ENCODE measurements at regions not wholly inside any gene's neighbourhood (a gene's known extent, or its start where the extent isn't known, plus 50 kb on each side); places are given as distances from the start of the nearest gene placed in this dataset.

DNA sequence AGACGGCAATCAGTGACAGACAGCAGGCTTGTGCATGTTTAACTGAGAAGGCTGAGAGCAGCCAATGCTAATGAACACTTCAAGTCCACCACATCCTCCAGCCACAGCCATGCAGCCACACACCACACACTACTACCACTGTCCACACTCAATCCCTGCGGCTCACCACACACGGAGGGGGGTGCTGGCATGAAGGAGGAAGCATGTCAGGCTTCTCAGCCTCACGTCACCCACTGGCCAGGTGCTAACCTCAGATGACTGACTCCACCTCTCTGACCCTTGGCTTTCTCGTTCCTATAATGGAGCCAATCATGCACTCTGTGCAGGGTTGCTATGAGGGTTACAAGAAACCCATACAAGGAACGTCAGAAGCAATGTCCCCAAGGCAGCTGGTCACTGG lies 165.4 kb upstream of the RNF32 start:
- DNase-seq: no peak

DNA sequence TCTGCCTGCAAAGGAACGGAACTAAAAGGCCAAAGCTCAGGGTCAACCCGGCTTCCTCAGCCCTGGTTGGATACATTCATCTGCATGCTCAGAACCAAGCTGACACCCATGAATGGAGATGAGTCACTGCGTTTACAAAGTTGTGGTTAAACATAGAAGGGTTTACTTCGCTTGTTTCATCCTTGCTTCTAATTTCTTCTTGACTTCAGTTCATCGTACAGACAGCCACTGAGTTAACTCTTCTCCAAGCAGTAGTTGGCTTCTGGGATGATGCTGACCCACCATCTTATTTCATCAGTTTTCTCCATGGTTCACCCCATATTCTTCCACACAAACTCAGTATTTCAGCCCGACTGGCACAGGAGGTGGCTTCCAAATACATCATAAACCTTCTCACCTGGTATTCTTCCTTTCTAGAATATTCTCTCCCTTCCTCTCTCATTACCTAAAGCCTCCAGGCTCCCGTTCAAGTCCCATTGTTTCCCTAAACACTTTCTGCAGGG lies 166.3 kb upstream of the RNF32 start:
- DNase-seq: no peak

DNA sequence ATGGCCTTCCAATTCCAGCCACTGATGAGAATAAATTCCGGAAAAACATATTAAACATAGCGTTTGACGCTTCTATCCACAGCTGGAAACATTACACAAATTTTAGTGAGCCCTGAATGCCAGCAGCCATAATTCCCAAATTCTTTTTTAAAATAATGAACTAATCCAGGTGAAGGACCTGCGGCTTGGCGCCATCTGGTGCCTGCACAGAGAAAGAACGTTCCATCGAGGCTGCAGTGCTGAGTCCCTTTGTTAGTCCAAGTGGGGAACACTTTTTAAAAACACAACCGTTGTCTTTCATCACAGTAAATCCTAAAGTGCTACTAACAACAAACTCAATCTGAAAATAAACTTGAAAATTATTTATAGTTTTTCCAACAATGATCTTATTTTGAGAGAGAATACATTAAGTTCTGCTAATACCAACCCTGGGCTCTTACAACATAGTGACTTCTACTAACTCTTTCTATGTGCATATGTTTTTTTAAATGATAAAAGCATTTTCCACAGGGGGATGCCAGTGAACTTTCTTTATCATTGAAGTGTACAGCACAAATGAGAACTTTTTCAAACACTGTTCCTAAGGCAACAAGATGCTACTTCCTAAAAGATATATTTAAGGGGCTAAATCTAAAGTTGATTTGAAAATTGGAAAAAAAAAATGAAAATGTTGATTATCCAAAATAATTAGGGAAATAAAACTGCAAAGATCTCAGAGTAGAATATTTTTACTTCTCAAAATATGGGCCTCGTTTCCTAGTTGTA lies 166.9 kb upstream of the RNF32 start:
- peak; percentile 43 to 69 for DNase-seq

DNA sequence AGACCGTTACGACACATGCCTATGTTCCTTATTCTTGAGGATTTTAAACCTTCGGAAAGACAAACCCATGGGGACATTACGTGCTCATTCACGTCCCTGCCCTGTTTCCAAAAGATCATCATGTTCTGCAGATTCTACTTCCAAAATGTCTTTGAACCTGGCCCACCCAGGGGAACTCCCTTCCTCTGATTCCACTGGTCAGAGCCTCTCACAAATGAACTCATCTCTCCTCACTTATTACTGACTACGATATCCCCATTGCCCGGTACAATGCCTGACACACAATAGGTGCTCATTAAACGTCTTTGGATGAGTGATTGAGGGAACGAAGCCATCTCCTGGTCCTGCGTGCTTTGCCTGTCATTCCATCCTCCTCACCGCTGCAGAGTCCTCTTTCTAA lies 168.3 kb upstream of the RNF32 start:
- DNase-seq: no peak

DNA sequence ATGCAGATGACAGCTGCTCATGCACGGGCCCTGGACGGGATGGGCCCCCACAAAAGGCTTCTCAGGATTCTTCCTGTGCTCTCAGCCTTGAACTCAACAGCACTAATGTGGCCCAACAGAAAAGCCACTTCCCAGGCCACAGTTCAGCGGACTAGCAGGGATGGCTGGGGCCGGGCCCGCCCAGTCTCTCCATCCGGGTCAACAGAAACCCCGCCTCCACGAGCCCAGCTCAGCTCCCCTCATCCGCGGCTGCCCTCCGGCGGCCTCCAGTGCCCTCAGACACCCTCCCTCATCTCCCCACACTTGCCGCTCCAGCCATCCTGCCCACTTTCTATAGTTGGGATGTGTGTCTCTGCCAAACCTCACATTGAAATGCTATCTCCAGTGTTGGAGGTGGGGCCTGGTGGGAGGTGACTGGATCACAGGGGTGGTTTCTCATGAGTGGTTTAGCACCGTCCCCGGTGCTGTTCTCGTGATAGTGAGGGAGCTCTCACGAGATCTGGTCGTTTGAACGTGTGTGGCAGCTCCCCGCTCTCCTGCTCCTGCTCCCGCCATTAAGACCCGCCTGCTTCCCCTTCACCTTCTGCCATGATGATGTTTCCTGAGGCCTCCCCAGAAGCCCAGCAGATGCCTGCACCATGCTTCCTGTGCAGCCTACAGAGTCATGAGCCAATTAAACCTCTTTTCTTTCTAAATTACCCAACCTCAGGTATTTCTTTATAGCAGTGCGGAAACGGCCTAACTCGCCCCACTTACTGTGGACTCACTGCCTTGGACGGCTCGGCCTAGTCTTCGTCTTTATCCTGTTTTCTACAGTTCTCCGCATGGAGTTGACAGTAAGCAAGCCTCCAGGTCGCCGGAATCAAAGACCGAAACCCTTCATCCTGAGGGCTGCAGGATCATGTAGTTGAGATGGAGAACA lies 169.9 kb upstream of the RNF32 start:
- no peak for DNase-seq

DNA sequence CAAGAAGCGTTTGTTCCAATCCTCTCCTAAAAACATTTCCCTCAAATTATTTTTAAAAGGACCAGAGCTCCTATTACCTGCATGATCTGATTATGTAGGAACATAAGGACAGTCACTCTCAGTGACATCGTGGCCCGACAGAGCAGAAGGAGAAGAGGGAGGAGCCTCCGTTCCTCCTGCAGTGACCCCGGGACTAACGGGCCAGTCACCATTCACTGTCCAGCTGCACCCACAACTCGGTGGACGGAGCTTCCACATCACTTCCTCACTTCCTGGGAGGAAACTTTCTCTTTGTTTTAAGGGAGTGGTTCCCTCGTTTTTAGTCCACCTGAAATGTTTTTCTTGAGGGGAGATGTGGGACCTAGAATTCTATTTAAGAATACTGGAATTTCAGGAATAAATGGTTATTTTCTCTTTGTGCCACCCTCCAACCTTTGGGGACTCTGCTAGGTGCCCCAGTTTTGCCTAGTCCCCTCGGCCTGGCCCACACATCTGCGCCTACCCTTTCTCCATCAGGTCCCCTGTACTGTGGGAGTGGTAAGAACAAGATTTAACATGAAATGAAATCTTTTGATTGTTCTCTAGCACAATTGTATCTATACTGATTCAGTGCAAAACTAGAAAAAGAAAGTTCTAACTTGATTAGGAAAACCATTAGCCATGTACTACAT lies 173.5 kb upstream of the RNF32 start:
- no peak for DNase-seq

DNA sequence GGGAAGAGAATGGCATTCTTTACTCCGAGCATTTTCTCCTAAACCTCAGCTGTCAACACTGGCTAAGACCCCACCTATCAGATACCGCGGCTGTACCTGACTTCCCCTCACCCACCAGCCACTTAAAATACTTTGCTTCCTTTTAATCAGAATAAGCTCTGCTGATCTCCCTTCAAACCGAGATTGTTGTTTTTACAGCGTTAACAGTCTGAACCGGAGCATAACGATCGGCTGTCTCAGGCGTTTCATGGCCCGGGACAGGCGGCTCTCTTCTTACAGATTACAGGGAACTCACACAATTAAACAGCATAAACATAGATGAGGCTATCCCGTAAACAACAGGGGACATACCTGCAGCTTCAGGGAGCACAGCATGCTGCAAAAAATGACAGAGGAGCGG lies 174.3 kb upstream of the RNF32 start:
- no peak for DNase-seq

DNA sequence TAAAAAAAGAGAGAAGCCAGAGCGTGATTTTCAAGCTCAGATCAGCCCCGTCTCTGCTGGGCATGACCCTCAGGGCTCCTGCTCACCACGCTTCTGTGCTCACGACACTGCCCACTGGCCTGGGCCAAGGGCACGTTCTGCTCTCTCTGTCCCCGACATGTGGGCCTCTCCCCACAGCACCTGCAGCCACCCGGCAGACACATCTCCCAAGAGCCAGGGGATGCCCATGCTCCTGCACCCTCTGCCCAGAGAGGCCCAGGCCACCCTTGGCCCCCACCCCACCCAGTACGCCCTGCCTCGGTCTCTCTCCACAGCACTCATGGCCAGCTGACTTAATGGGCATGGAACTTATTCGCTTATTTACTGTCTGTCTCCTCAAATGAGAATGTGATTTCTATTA lies 175.4 kb upstream of the RNF32 start:
- DNase-seq: no peak

DNA sequence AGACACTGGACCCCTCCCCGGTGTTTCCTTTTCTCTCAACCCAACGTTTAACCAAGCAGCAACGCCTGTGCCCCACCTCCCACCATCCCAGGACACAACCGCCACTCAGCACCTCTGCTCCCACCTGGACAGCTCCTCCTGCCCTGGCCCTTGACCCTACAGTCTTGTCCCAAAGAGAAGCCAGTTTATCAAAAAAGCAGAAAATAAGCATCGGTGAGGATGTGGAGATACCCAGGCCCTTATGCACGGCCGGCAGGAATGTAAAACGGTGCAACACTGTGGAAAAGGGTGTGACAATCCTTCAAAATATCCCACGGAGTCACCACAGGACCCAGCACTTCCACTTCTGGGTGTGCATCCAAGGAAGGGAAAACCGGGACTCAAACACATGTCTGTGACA lies 176.2 kb upstream of the RNF32 start:
- DNase-seq: no peak

DNA sequence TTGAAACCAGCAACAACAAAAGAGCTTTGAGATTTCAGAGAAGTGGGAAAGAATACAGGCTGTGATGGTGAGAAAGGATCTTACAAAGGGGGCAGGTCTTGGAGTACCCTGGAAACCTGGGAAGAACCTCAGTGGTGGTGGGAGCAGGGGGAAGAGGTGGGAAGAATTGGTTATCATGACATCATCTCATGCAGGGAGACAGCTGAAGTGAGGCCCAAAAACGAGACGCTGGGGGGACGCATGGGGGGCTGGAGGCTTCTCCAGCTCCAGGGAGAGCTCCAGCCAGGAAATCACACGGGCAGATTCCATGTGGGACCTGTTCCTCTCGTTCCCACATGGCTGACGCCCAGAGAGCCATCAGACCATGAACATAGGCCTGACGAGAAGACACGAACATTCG lies 177.3 kb upstream of the RNF32 start:
- no peak for DNase-seq

DNA sequence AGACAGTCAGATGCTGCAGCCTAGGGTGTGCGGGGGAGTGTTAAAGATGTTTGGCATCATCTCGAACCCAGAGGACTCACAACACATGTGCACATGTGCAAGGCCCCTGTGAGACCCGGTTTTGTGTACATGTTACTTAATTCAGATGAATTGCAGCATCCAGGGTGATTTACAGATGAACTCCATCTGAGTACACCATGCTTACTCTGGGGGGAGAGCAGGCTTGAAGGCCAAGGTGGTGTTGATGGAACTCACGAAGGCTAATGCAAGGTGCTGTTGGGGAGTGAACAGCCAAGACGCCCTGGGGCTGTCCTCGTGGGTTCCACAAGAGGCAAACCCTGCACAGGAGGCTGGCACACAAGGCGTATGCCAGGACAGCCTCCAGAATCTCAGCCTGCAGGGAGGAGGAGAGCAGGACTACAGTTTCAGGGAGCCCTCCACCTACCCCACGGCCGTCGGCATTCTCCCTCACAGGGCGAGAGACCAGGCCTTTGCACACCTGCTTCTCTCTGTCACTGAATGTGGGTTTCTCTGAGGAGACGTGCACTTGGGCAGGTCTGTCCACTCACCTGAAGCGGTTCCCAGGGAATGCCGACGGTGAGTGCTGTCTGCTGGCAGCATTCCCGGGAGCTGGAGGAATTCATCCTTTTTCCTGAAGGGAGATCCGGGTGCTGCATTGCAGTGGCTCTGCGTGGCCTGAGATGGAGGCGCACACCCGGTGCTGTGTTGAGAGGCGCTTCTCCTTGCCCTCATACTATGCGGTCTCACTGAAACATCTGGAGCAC lies 178.5 kb upstream of the RNF32 start:
- DNase-seq: no peak

DNA sequence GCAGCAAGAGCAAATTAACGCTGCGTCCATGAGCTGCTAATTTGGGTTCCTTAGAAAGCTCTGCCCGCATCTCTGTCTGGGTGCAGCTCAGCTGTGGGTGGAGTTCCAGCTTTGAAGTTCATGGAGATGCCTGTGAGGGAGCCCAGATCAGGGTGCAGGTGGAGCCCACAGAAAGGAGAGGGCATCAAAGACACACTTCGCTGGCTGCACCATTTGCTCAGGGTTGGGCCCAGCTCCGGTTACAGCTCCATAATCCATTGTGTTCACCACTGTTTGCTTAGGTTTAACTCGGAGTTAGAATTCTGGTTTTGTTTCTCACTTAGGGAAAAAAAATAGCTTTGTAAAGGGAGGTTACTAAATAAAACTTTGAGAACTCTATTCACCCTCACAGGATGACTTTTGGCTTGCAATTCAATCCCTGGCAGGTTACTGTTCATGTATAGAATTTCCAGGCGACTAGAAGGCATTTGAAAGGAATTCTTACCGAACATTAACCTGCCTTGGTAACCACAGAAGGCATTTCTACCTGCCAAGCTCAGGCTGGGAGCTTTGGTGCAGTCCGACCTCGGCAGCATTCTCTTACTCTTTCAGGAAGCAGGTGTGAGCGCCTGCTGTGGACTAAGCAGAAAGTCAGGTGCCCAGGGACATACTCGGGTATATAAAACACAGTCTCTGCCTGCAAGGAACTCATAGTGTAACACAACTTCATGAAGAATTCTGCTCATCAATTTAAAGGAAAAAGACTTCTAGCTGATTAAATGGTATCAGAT lies 179.5 kb upstream of the RNF32 start:
- DNase-seq: no peak

DNA sequence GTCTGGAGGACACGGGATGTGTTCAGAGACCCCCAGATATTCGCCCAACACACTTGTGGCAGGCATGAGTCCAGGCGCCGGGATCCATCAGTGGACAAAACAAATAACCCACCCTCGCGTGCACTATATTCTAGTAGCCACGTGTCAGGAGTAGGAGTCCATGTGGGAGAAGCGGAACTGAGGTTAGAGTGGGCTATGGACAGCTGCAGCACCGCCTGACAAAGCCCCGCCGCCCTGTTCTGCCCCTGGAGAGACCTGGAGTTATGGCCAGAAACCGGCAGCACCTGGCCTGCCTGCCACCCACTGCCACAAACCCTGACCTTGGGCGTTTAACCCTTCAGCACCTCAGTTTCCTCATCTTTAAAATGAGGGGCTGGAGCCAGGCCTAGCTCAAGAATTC lies 181.0 kb upstream of the RNF32 start:
- DNase-seq: no peak

DNA sequence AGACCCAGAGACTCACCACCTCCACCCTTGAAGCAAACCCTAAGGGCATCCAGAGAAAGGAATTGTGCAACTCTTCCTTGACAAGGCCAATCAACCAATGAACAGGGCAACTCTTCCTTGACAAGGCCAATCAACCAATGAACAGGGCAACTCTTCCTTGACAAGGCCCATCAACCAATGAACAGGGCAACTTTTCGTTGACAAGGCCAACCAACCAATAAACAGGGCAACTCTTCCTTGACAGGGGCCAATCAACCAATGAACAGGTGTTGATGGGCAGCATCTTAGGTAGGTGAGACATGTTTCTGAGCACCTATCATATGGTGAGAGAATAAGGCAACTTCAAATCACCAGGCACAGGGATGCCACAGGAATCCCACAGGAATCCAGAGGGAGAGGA lies 181.5 kb upstream of the RNF32 start:
- DNase-seq: no peak

DNA sequence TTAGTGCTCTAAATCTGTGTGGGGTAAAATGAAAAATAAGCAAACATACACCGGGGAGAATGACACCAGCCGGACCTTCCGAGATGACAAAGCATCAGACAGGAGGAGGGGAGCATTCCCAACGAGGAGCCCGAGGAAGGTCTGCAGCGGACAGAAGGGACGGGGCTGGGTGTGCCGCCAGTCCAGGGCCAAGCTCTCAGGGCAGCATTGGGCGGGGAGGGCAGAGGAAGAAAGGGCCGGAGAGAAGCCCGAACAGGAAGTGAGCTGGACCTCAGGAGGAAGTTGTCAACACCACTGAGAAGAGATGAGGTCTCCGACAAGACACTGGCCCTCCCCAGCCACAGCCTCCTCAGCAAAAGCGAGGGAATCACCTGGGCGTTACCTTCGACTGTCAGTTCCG lies 182.6 kb upstream of the RNF32 start:
- DNase-seq: no peak

DNA sequence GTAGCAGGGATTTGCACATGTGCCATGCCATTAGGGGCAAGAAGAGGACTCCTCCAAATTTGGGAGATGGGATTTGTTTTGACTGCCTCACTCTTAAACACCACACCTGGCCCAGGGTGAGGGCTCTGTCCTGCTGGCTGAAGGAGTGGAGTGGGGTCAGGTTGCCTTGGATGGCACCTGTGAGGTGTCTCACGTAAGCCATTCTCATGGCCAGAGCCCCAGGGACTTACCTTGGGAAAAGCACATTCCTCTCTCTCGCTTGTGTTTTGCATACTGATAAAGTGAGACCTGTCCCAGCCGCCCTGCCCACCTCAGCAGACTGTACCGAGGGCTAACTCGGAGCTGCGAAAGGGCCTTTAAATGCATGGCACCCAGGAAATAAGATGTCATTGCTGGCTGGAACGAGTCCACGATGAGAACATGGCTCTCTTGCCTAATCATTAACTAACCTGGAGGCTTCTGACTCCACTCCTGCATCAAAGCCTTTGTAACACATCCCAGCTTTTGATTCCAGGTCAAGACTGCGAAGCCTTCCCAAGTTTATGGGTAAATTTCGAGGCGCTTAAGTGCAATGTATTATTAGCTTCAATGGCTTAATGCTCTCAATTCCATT lies 184.0 kb upstream of the RNF32 start:
- DNase-seq: no peak

DNA sequence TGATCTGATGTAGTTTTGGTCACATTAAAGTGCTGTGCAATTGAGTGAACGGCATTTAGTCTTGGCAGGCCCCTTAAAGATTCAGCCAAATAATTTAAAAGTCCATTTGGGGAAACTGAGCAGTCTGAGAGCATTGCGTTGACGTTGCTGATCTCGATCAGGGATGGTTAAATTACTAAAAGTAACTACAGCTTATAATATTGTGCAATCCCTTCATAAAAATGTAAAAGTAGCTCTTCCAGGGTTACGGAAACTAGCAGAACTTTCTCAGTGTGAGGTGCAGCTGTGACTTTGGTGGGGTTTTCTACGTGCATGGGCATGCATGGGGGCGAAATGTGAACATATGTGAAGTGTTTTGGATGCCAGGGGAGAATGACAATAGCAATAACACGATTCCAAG lies 184.5 kb upstream of the RNF32 start:
- DNase-seq: no peak

DNA sequence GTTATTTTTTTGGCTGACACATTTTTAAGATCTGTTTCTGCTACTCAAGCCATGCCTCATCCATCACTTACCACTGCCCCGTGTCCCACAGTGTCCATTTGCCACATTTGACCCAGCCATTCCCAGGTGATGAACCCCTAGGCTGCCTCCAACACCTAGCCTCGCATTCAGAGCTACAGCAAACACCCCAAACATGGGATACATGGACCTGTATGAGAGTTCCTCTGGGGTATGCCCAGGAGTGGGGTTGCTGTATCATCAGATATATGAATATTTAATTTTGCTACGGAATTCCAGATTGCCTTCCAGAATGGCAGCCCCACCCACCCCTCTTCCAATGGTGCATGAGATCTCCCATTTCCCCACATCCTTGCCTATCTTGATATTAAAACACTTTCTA lies 190.1 kb upstream of the RNF32 start:
- no peak for DNase-seq

DNA sequence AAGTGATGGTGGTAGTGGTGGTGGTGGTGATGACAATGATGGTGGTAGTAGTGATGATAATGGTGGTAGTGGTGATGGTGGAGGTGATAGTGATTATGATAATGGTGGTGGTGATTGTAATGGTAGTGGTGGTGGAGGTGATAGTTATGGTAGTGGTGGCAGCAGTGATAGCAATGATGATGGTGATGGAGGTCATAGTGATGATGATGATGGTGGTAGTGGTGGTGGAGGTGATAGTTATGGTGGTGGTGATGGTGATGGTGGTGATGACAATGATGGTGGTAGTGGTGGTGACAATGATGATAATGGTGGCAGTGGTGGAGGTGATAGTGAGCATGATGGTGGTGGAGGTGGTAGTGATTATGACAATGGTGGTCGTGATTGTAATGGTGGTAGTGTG lies 191.7 kb upstream of the RNF32 start:
- DNase-seq: no peak

DNA sequence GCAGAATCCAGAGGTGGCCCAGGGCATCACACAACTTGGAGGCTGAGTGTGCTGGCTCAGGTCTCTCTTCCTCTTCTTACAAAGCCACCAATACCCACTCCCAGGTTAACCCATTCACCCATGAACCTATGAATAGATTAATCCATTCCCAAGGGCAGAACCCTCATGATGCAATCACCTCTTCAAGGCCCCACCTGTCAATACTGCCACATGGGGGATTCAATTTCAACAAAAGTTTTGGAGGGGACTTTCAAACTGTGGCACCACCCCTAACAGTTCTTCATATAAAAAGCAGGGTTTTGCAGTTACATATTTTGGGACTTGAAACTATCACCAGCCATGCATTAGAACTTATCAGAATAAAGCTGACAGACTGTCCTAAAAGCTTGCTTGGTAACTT lies 193.6 kb upstream of the RNF32 start:
- DNase-seq: no peak

DNA sequence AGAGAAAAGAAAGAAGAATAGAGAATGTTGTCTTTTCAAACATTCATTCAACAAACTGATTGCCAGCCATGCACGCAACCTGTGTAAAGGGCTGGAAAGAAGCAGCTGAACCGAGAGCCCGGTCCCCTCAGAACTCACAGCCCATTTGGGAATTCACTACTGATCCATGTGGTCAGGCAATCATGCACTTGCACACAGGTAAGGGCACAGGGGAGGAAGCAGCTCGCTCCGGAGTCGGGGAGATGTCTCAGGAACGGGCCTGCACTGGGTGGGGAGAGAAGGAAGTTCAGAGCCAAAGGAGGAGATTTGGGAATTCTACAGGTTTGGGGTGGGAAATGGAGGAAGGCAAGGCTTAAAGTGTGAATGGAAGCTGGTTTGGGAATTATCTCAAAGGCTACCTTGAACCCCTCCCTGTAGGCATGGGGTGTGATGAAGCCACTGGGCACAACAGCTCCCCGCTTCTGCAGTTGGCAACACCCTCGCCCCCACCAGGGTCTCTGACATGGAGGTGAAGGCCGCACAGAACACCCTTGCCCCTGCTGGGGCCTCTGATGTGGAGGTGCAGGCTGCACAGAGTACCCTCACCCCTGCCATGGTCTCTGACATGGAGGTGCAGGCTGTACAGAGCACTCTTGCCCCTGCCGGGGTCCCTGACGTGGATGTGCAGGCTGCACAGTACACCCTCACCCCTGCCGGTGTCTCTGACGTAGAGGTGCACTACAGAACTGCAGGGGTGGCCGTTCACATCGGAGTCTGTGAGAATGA lies 194.4 kb upstream of the RNF32 start:
- DNase-seq: no peak
